Spinal cord (tissue), 9 donors: ENCODE measurements at regions not wholly inside any gene's neighbourhood (a gene's known extent, or its start where the extent isn't known, plus 50 kb on each side); places are given as distances from the start of the nearest gene placed in this dataset.
A peak's percentile ranks its signal among the peaks of the same experiment; 100 is the strongest.

Experiments
- DNase-seq, 6 donors: peaks; one replicate each; pipeline versions ENCODE4 v3.0.0 to v3.0.0-alpha.2; 2013 to 2015; ENCODE audit warnings: low spot score in 6 of 6, low read depth in 4 of 6
- H3K27ac ChIP-seq: one replicate; pipeline ENCODE4 v1.5.1; 2013; ENCODE audit warnings: low read depth, low read length, control low read depth
- H3K27me3 ChIP-seq: one replicate; pipeline ENCODE4 v1.6.1; 2013; ENCODE audit warnings: low read length; ENCODE audit not compliant: control insufficient read depth, insufficient read depth
- H3K36me3 ChIP-seq: one replicate; pipeline ENCODE4 v1.6.1; 2013; ENCODE audit warnings: low read length; ENCODE audit not compliant: control insufficient read depth, insufficient read depth
- H3K4me1 ChIP-seq: one replicate; pipeline ENCODE4 v1.6.1; 2013; ENCODE audit warnings: low read length; ENCODE audit not compliant: control insufficient read depth, insufficient read depth
- H3K4me3 ChIP-seq: one replicate; pipeline ENCODE4 v1.5.1; 2013; ENCODE audit warnings: low read depth, low read length, control low read depth
- H3K9me3 ChIP-seq: one replicate; pipeline ENCODE4 v1.6.1; 2013; ENCODE audit warnings: low read length; ENCODE audit not compliant: control insufficient read depth, insufficient read depth
- WGBS: methylation state at CpG from one replicate; pipeline ENCODE4 v1.1.5; 2013; ENCODE audit warnings: missing lambda C conversion rate; ENCODE audit not compliant: insufficient coverage; 5-methylcytosine and 5-hydroxymethylcytosine counted together
- donor health status: healthy.

DNA sequence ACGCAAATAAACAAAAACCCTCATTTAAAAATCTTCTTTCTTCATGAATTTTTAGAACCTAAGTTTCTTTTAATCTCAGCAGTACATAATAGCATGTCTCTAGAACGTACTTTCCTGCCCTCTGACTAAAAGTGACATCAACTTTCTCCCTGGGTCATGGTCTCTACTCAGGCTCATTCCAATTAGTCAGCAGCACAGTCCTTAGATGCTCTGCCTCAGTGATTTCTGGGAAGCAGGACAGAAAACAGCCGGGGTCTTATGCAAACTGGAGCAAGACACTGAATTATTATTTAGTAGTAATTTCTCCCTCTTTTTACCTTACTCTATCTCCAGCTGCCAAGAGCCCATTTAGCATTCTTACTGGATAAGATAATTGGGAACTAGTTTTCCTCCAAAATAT, 365.2 kb downstream of the TUSC7 start:
- WGBS: 43% methylated on average over 2 of the region's 3 CpGs
- no peak overlapping the region for H3K4me3 ChIP-seq
- no peak overlapping the region for H3K27ac ChIP-seq
- peak in 2 of 6 donors; percentile 33 to 58 for DNase-seq
- no peaks in the 10 kb centered on the region for H3K36me3 ChIP-seq
- no peaks in the 10 kb centered on the region for H3K9me3 ChIP-seq
- H3K27me3 ChIP-seq: no peaks in the 10 kb centered on the region
- no peaks in the 10 kb centered on the region for H3K4me1 ChIP-seq

DNA sequence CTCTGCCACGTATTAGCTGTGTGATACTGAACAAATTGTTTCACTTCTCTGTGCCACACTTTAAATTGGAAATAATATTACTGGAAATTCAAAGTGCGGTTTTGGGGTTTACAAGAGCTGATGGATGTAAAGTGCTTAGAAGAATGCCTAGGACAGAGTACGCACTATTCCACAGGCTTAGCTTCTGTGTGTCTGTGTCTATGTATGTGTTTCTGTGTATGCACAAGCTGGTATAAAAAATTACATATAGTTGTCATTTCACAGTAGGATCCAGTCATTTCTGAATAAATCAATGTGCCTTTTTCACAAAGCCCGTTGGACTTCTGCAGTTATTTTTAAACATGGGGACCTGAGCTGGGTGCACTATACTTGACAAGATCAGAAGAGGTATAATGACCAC, 370.4 kb downstream of the TUSC7 start:
- Histone ChIP-seq H3K27me3 (no peaks in the 10 kb centered on the region), H3K9me3 (no peaks in the 10 kb centered on the region), H3K4me3 (no peak overlapping the region), H3K27ac (no peak overlapping the region), H3K36me3 (no peaks in the 10 kb centered on the region), H3K4me1 (no peaks in the 10 kb centered on the region)
- 100% methylated on average over 2 of the region's 4 CpGs for WGBS
- DNase-seq: no peak

DNA sequence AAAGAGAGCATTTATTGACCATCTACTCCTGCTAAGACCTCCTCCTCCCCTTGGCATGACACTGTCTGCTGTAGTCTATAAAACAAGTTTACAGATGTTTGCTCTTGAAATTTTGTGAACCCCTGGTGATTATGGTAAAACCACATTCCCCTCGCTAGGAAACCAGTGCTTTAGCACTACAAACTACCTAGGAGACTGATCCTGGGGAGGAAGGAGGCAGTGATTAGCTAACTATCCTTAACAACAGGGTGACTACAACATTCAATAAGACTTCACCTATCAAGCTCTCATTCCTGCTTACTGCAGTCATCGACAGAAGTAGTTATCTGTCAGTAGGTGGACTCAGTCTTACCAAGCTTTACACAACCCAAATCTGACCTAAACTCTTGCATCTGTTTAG, 371.3 kb downstream of the TUSC7 start:
- Histone ChIP-seq H3K9me3 (no peaks in the 10 kb centered on the region), H3K4me3 (no peak overlapping the region), H3K4me1 (no peaks in the 10 kb centered on the region), H3K36me3 (no peaks in the 10 kb centered on the region), H3K27ac (no peak overlapping the region), H3K27me3 (no peaks in the 10 kb centered on the region)
- peak in 2 of 6 donors; percentile 12 to 53 for DNase-seq
- 0% methylated on average over 1 of the region's 2 CpGs for WGBS

DNA sequence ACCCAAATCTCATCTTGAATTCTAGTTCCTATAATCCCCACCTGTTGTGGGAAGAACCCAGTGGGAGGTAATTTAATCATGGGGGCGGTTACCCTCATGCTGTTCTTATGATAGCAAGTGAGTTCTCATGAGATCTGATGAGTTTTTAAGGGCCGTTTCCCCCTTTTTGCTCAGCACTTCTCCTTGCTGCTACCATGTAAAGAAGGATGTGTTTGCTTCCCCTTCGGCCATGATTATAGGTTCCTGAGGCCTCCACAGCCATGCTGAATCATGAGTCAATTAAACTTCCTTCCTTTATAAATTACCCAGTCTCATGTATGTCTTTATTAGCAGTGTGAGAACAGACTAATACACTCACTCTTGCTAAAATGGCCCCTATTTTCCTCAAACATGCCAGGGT, 374.7 kb downstream of the TUSC7 start:
- Histone ChIP-seq H3K4me3 (no peak overlapping the region), H3K27ac (no peak overlapping the region), H3K9me3 (no peaks in the 10 kb centered on the region), H3K36me3 (no peaks in the 10 kb centered on the region), H3K4me1 (no peaks in the 10 kb centered on the region), H3K27me3 (no peaks in the 10 kb centered on the region)
- WGBS: no CpG with 5 or more reads among the region's 3 CpGs
- DNase-seq: no peak

DNA sequence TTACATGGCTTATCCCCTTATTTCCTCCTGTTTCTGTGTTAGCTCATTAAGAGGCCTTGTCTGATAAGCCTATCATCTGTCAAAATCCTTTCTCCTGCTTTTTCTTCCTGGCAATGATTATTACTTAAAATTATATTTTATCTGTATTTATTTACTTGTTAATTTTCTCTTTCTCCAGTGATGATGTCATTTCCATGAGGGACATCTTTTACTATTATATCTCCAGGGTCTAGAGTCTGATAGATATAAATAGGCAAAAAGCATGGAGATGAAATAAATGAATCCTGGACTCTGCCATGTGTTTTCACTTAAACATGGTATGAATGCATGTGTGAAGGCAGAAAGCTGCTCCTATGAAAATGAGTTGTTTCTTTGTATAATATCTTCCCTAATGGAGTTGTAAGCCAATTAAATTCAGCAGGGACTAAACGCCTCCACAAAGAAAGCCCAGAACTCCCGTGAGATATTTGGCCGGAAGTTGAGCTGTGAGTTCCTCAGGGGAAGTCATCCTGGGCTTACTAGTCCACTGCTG, 375.2 kb downstream of the TUSC7 start:
- WGBS: 36% methylated on average over 3 of the region's 3 CpGs
- Histone ChIP-seq H3K36me3 (no peaks in the 10 kb centered on the region), H3K27me3 (no peaks in the 10 kb centered on the region), H3K9me3 (no peaks in the 10 kb centered on the region), H3K27ac (no peak overlapping the region), H3K4me3 (no peak overlapping the region), H3K4me1 (no peaks in the 10 kb centered on the region)
- peak in 1 of 6 donors; percentile 10 for DNase-seq

DNA sequence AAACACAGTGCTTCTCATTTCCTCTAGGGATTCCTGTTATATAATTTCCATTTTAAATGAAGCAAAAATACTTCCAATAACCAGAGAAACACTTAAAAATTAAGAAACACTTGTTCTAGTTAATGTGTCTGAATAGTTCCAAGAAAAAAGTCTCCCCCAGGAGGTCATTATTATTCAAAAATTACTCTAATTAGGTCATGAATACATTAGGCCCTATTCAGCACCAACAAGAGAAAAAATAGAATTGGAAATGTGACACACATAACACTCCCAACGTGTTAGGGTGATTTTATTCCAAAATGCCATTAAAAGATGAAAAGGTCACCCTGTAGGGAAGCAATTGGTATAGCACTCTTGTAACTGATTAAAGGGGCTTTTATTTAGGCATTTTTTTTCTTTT, 382.1 kb downstream of the TUSC7 start:
- Histone ChIP-seq H3K4me1 (no peaks in the 10 kb centered on the region), H3K36me3 (no peaks in the 10 kb centered on the region), H3K27ac (no peak overlapping the region), H3K27me3 (no peaks in the 10 kb centered on the region), H3K4me3 (no peak overlapping the region), H3K9me3 (no peaks in the 10 kb centered on the region)
- DNase-seq: peak in 2 of 6 donors; percentile 29 to 50
- no CpG with 5 or more reads among the region's 1 CpG for WGBS

DNA sequence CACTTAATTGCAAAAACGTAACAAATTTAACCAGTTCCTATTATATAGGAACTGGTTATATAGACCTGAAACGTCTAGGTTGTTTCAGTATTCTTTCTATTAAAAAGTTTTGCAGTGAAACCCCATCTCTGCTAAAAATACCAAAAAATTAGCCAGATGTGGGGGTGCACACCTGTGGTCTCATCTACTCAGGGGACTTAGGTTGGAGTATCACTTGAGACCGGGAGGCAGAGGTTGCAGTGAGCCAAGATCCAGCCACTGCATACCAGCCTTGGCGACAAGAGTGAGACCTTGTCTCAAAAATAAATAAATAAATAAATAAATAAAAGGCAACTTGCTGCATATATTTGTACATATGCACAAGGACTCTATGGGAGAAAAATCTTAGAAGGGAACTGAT, 387.0 kb downstream of the TUSC7 start:
- DNase-seq: no peak
- Histone ChIP-seq H3K9me3 (peaks cover 5% of the 10 kb centered on the region), H3K27me3 (no peaks in the 10 kb centered on the region), H3K36me3 (no peaks in the 10 kb centered on the region), H3K4me3 (no peak overlapping the region), H3K27ac (no peak overlapping the region), H3K4me1 (no peaks in the 10 kb centered on the region)
- 60% methylated on average over 1 of the region's 4 CpGs for WGBS

DNA sequence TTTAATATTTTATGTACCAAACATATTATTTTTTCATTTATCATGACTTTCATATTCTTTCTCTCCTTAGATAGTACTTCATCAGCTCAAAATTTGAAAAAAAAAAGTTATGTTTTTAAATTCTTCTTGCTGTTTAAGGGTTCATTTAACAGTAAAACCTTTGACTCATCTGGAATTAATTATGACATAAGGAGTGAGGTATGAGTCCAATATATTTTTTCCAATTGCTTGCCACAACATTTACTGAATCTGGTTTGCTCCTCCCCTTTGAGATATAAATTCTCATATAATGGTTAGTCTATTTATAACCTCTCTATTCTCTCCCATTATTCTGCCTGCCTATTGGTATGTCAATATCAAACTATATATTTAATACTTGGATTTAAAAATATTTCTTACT, 387.8 kb downstream of the TUSC7 start:
- H3K4me3 ChIP-seq: no peak overlapping the region

DNA sequence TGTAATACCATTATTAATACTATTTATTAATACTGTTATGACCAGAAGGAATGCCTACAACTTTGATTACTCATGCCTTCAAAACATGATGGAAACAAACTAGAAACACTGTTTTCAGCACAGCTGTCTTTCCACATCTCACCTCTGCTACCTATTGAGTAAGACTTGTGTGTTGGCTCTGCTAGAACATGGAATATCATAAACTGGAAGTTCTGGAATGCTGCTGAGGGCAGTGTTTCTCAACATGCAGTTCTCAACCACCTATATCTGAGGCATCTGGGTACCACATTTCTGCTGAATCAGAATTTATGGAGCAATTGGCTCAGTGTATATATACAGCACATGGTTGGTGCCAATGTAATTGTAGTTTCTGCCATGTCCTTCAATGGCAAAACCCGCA, 392.1 kb downstream of the TUSC7 start:
- H3K9me3 ChIP-seq: peaks cover 5% of the 10 kb centered on the region
- DNase-seq: no peak
- no peak overlapping the region for H3K4me3 ChIP-seq
- H3K27me3 ChIP-seq: no peaks in the 10 kb centered on the region
- WGBS: no CpG with 5 or more reads among the region's 1 CpG
- no peaks in the 10 kb centered on the region for H3K36me3 ChIP-seq
- H3K4me1 ChIP-seq: no peaks in the 10 kb centered on the region
- H3K27ac ChIP-seq: no peak overlapping the region

More for the DNA sequence above, 387.8 kb downstream of the TUSC7 start:
- Histone ChIP-seq H3K27me3 (no peaks in the 10 kb centered on the region), H3K27ac (no peak overlapping the region), H3K4me1 (no peaks in the 10 kb centered on the region), H3K36me3 (no peaks in the 10 kb centered on the region), H3K9me3 (peaks cover 5% of the 10 kb centered on the region)
- no peak for DNase-seq

DNA sequence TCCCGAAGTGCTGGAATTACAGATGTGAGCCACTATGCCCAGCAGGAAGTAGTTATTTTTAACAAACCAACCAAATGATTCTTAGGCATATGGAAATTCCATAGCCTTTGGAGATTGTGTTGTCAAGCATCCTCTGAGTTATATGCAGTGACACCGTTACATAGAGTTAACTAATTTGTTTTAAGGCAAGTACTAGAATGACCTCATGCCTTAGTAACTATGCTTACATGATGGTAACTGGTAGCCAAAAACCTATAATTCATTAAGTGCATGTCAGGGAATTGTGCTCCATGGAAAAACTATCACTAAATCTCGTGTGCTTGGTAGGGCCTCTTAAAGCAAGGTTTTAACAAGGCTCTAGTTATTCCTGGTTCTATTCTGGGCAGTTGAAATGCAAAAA, 392.8 kb downstream of the TUSC7 start:
- WGBS: no CpG with 5 or more reads among the region's 3 CpGs
- Histone ChIP-seq H3K9me3 (peaks cover 5% of the 10 kb centered on the region), H3K27ac (no peak overlapping the region), H3K27me3 (no peaks in the 10 kb centered on the region), H3K36me3 (no peaks in the 10 kb centered on the region), H3K4me1 (no peaks in the 10 kb centered on the region), H3K4me3 (no peak overlapping the region)
- no peak for DNase-seq
